ENCODE measurements at regions not wholly inside any gene's neighbourhood (a gene's known extent, or its start where the extent isn't known, plus 50 kb on each side); places are given as distances from the start of the nearest gene placed in this dataset.

DNA sequence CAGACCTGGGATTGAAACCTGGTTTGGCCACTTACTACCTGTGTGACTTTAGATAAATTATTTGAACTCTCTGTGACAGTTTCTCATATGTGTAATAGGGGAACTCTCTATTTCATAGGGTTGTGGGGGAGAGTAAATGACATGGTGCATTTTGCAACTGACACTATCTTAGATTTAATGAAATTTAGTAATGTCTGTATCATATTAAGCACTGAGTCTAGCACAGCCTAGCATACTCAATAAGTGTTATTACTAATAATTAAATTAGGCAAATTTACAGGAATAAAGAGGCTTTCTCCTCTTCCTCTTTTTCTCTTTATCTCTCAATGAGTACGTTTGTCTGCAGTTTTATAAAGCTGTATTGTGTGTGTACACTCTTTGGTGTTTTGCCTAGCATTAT, 80.2 kb upstream of the MACF1 start:
- TF ChIP-seq POLR2A (IDR thresholded peaks at IDR 0.05) = no peak
- TF ChIP-seq, protein P1, sequence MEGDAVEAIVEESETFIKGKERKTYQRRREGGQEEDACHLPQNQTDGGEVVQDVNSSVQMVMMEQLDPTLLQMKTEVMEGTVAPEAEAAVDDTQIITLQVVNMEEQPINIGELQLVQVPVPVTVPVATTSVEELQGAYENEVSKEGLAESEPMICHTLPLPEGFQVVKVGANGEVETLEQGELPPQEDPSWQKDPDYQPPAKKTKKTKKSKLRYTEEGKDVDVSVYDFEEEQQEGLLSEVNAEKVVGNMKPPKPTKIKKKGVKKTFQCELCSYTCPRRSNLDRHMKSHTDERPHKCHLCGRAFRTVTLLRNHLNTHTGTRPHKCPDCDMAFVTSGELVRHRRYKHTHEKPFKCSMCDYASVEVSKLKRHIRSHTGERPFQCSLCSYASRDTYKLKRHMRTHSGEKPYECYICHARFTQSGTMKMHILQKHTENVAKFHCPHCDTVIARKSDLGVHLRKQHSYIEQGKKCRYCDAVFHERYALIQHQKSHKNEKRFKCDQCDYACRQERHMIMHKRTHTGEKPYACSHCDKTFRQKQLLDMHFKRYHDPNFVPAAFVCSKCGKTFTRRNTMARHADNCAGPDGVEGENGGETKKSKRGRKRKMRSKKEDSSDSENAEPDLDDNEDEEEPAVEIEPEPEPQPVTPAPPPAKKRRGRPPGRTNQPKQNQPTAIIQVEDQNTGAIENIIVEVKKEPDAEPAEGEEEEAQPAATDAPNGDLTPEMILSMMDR (IDR thresholded peaks at IDR 0.05) = no peak
